Karpas-422 (cell line): ENCODE measurements at regions not wholly inside any gene's neighbourhood (a gene's known extent, or its start where the extent isn't known, plus 50 kb on each side); places are given as distances from the start of the nearest gene placed in this dataset.
"Not testable (repeated sequence)": the region's sequence is repeated elsewhere in the genome, so short reads cannot be mapped to it uniquely, and the experiment has no call there.

Source experiments
- DNase-seq: peaks from one replicate; pipeline ENCODE4 v3.0.0-alpha.2; 2015
- H2AFZ ChIP-seq: fragments of 200-600 bp; sonication (generic); 2 replicates; pipeline ENCODE4 v1.6.1; 2014; ENCODE audit warnings: antibody characterized with exemption, low read length, mixed read lengths
- H3K27ac ChIP-seq: fragments of 200-600 bp; sonication (generic); 2 replicates; pipeline ENCODE4 v1.5.1; 2014; ENCODE audit warnings: mild to moderate bottlenecking, low read length, moderate library complexity
- H3K27me3 ChIP-seq: fragments of 200-600 bp; sonication (generic); 2 replicates; pipeline ENCODE4 v1.6.1; 2014; ENCODE audit warnings: low read length, mixed read lengths
- H3K36me3 ChIP-seq: fragments of 200-600 bp; sonication (generic); 2 replicates; pipeline ENCODE4 v1.6.1; 2014; ENCODE audit warnings: low read length, mixed read lengths; ENCODE audit not compliant: insufficient read depth
- H3K4me1 ChIP-seq: fragments of 200-600 bp; sonication (generic); 2 replicates; pipeline ENCODE4 v1.6.1; 2014; ENCODE audit warnings: mild to moderate bottlenecking, low read length, mixed read lengths
- H3K4me2 ChIP-seq: fragments of 200-600 bp; sonication (generic); 2 replicates; pipeline ENCODE4 v1.6.1; 2014; ENCODE audit warnings: low read length, low read depth, mild to moderate bottlenecking; ENCODE audit not compliant: poor library complexity, severe bottlenecking
- H3K4me3 ChIP-seq: fragments of 200-600 bp; sonication (generic); 2 replicates; pipeline ENCODE4 v1.5.1; 2014; ENCODE audit warnings: mild to moderate bottlenecking, antibody characterized with exemption, low read length, mixed read lengths
- H3K79me2 ChIP-seq: fragments of 200-600 bp; sonication (generic); 2 replicates; pipeline ENCODE4 v1.6.1; 2014; ENCODE audit warnings: mild to moderate bottlenecking, low read length, mixed read lengths
- H3K9ac ChIP-seq: fragments of 200-600 bp; sonication (generic); 2 replicates; pipeline ENCODE4 v1.6.0; 2014; ENCODE audit warnings: low read length
- H3K9me2 ChIP-seq: fragments of 200-600 bp; sonication (generic), shearing (Covaris generic); replicated peaks from 2 replicates; pipeline ENCODE4 v1.6.0; 2014; ENCODE audit warnings: mild to moderate bottlenecking, low read length, moderate library complexity; ENCODE audit not compliant: insufficient read depth
- H3K9me3 ChIP-seq: fragments of 300-700, 200-600 bp; sonication (generic); 2 replicates; pipeline ENCODE4 v1.6.1; 2014; ENCODE audit warnings: low read length, mixed read lengths
- H4K20me1 ChIP-seq: fragments of 200-600 bp; sonication (generic); 2 replicates; pipeline ENCODE4 v1.6.1; 2014; ENCODE audit warnings: mild to moderate bottlenecking, antibody characterized with exemption, low read length, low read depth; ENCODE audit not compliant: insufficient read depth

DNA sequence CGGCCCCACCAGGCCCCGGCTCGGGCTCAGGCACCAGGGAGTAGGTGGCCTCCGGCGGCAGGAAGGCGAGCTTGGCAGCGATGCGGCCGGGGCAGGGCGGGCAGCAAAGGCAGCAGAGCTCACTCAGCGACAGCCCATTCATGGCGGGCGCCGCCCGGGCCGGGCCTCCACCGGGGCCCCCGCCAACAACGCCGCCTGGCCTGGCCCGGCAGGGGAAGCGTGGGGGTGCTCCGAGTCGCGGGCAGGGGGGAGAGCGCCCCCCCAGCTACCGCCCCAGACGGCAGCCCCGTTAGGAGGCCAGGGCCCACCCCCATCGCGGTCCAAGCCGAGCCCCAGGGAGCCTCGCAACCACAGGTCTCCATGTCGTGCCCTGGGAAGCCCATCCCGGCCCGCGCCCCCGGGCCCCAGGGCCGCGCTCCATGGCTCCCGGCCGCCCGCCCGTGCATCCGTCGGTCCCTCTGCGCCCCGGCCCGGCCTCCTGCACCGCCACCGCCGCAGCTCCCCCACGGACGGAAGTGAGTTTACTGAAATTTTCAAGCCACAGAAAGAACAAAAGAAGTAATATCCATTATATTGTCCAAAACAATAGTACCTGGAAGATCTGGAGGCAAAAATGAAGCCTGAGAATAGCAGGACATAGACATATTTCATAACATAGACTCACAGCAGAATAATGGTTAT lies 126.6 kb upstream of the VPREB1 start:
- H3K9me2 ChIP-seq, H4K20me1 ChIP-seq, H3K9ac ChIP-seq, H3K79me2 ChIP-seq, H3K27me3 ChIP-seq, H3K9me3 ChIP-seq, H3K4me3 ChIP-seq, DNase-seq, H2AFZ ChIP-seq, H3K36me3 ChIP-seq, H3K27ac ChIP-seq, H3K4me2 ChIP-seq: not testable (repeated sequence)
- peaks cover 14% of the 10 kb centered on the region for H3K4me1 ChIP-seq

DNA sequence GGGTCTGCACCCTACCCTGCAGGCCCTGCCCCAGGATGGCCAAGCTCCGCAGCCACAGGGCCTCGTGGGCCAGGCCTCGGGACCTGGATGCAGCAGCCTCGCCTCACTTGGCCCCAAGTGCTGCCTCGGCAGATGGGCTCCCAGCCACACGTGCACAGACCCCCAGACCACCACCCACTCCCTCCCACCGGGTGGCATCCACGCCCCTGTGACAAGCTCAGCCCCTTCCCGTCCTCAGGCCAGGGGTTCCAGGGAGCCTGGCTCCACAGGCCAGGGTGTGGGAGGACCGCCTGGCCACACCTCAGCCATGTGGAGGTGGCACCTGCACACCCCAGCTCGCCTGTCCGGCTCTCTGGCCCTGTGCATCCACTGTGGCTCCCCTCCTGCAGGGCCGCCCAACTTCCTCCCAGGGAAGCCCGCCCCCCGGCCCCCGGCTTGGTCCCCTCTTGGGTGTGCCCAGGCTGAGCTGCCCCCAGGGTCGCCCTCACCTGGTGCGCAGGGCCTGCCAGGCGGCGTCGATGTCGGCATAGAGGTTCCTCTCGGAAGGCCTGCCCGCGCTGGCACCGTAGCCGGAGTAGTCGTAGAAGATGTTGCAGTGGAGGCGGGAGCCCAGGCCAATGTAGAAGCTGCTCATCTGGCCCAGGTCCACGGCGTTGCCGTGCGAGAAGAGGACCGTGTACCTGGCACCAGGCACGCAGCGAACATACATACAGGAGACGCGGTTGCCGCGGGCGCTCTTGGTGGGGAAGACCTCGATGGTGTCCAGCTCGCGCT lies 127.4 kb upstream of the VPREB1 start:
- H3K4me3 ChIP-seq, H2AFZ ChIP-seq, H3K9me2 ChIP-seq, H4K20me1 ChIP-seq, H3K36me3 ChIP-seq, H3K4me2 ChIP-seq, H3K79me2 ChIP-seq, H3K27ac ChIP-seq, H3K9ac ChIP-seq, DNase-seq, H3K9me3 ChIP-seq, H3K27me3 ChIP-seq: not testable (repeated sequence)
- H3K4me1 ChIP-seq: peaks cover 22% of the 10 kb centered on the region

DNA sequence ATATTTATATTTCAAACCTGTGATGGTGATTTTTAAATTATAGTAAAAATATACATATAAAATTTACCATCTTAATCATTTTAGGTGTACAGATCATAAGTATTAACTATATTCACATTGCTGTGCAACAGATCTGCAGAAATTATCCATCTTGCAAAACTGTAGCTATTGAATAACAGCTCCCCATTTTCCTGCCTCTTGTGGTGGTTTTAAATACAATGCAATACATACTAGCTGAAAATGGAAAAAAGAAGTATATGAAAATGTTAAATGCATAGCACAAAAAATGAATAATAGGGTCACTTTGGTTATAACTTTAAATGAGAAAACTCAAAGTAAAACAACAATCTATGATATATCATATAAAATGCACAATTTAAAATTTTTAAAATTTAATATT lies 130.9 kb upstream of the VPREB1 start:
- H3K36me3 ChIP-seq: no peaks in the 10 kb centered on the region
- peak overlapping the region; percentile 89 for H3K27ac ChIP-seq
- peaks cover 45% of the 10 kb centered on the region for H3K4me1 ChIP-seq
- no peak overlapping the region for H3K4me3 ChIP-seq
- H3K9me3 ChIP-seq: no peaks in the 10 kb centered on the region
- no peak for DNase-seq
- H4K20me1 ChIP-seq: no peaks in the 10 kb centered on the region
- H3K9me2 ChIP-seq: no peaks in the 10 kb centered on the region
- H2AFZ ChIP-seq: no peak overlapping the region
- no peak overlapping the region for H3K9ac ChIP-seq
- no peak overlapping the region for H3K4me2 ChIP-seq
- no peaks in the 10 kb centered on the region for H3K27me3 ChIP-seq
- no peaks in the 10 kb centered on the region for H3K79me2 ChIP-seq

DNA sequence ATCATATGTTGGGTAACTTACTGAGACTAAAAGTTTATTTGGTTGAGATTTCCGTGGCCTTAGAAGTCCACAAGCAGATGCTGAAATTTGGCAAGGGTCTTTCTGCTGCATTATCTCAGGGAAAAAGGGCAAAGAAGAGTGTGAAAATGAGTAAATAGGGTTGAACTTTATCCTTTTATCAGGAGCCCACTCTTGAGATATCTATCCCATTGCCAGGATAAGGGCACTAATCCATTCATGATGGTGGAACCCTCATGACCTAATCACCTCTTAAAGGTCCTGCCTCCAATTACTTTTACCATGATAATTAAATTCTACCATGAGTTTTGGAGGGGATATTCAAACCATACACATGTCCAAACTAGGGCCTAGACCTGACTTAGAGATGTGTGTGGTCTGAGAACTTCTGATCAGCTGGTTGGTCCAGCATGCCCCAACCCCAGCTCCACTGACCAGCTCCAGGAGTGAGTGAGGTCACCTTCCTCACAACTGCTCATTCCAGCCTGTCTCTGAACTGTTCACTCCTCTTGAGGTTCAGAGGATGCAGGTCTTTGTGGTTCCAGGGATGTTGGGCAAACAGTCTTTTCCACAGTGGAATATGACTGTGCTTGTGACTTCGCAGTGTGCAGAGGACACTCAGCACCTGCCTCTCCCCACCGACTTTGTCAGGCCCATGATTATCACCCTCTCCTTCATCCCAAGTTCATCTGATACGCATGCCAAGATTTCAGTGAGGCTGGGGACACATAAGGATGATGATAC lies 130.1 kb upstream of the TOP3B start:
- Histone ChIP-seq H2AFZ (0 out of 2 replicates have a peak overlapping the region, but pooled peaks have one; percentile 18), H3K27ac (peak overlapping the region; percentile 89), H3K9me3 (no peaks in the 10 kb centered on the region), H3K9me2 (no peaks in the 10 kb centered on the region), H3K4me2 (peak overlapping the region; percentile 70), H3K79me2 (no peaks in the 10 kb centered on the region), H3K4me3 (no peak overlapping the region), H3K27me3 (no peaks in the 10 kb centered on the region), H3K36me3 (no peaks in the 10 kb centered on the region), H3K4me1 (peaks cover 45% of the 10 kb centered on the region), H4K20me1 (no peaks in the 10 kb centered on the region), H3K9ac (no peak overlapping the region)
- no peak for DNase-seq

DNA sequence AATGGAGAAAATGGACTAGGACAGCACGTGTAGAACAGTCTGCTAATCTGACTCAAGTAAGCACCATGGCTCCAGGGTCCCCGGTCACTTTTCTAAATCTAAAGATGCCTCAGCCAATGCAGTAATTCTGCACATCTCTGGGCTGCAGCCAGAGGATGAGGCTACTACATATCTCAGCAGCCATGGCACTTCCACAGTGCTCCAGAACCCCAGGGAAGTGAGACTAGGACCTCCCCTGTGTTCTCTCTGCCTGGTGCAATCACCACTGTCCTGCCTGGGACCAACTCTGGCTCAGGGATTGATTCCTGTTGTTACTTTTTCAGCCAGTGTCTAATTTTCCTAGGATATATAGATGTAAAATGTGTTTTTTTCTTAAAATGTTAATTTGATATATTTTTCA lies 129.4 kb upstream of the TOP3B start:
- Histone ChIP-seq H3K4me3 (peak overlapping the region; percentile 53; the same call in 1 of the 2 replicates), H3K9me3 (no peaks in the 10 kb centered on the region), H2AFZ (no peak overlapping the region), H4K20me1 (no peaks in the 10 kb centered on the region), H3K4me1 (peaks cover 45% of the 10 kb centered on the region), H3K27ac (peak overlapping the region; percentile 89), H3K9ac (peak overlapping the region; percentile 65), H3K9me2 (no peaks in the 10 kb centered on the region), H3K36me3 (no peaks in the 10 kb centered on the region), H3K4me2 (peak overlapping the region; percentile 70), H3K27me3 (no peaks in the 10 kb centered on the region), H3K79me2 (no peaks in the 10 kb centered on the region)
- DNase-seq: peak; percentile 45

DNA sequence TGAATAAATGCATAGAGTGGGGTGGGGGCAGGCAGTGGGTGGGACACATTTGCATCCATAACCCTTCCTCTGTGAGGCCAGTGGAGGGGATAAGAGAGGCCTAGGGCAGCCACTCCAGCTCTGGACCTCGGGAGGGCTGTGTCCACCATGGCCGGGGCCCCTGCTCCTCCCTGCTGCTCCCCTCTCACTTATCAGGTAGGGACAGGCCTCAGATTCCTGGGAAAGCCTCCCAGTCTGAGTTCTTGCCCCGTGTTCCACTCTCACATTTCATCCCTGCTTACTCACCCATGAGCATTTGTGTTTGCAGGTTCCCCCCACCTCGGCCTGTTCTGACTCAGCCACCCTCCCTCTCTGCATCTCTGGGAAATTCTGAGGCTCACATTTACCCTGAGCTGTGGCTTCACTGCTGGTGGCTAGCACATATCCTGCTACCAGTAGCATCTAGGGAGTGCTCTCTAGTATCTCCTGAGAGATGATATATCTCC lies 128.7 kb upstream of the TOP3B start:
- Histone ChIP-seq H3K27ac (peak overlapping the region; percentile 89), H2AFZ (no peak overlapping the region)
- DNase-seq: peak; percentile 70

DNA sequence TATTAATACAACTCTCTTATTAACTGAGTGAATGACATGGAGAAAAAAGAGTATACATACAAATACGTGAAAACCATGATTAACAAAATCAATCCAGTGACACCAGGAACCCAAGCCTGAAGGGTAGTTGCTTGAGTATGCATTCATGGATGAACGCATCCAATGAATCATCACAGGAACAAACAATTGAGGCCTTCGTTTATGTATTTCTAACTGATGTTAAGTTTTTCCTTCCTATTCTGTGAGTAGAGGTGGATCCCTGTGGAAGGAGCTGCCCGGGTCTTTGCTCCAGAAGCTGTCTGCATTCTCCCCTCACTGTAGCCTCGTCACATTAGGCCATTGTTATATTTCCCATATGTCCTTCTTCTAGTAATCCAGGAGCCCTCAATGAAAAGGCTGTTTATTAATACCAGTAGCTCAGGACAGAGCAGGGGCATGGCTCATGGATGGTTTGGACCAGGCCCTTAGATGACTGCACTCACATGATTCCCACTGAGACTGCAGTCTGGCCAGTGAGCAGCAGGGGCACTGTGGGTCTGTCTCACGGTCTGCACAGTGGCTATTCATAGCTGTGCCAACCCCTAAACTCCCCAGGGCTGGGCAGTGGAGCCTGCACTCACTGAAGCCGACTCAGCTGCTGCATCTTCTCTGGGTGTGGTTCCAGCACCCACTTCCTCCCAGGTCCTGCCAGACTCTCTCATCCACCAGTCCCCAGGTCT lies 128.1 kb upstream of the TOP3B start:
- H3K36me3 ChIP-seq: no peaks in the 10 kb centered on the region
- H3K9me3 ChIP-seq: no peaks in the 10 kb centered on the region
- no peaks in the 10 kb centered on the region for H3K27me3 ChIP-seq
- peaks cover 45% of the 10 kb centered on the region for H3K4me1 ChIP-seq
- H3K79me2 ChIP-seq: no peaks in the 10 kb centered on the region
- DNase-seq: peak; percentile 98
- peak overlapping the region; percentile 70 for H3K4me2 ChIP-seq
- H3K9ac ChIP-seq: peak overlapping the region; percentile 67
- no peaks in the 10 kb centered on the region for H4K20me1 ChIP-seq
- peak overlapping the region; percentile 47 for H2AFZ ChIP-seq
- no peaks in the 10 kb centered on the region for H3K9me2 ChIP-seq
- H3K27ac ChIP-seq: peak overlapping the region; percentile 89
- H3K4me3 ChIP-seq: peak overlapping the region; percentile 53

More for the DNA sequence above, 128.7 kb upstream of the TOP3B start:
- Histone ChIP-seq H3K36me3 (no peaks in the 10 kb centered on the region), H3K79me2 (no peaks in the 10 kb centered on the region), H3K9me2 (no peaks in the 10 kb centered on the region), H3K9me3 (no peaks in the 10 kb centered on the region), H4K20me1 (no peaks in the 10 kb centered on the region), H3K4me3 (peak overlapping the region; percentile 53), H3K4me1 (peaks cover 45% of the 10 kb centered on the region), H3K27me3 (no peaks in the 10 kb centered on the region), H3K4me2 (peak overlapping the region; percentile 70), H3K9ac (peak overlapping the region; percentile 65)
